HG03039 (cell line): ENCODE measurements at regions not wholly inside any gene's neighbourhood (a gene's known extent, or its start where the extent isn't known, plus 50 kb on each side); places are given as distances from the start of the nearest gene placed in this dataset.
"Not testable (repeated sequence)": the region's sequence is repeated elsewhere in the genome, so short reads cannot be mapped to it uniquely, and the experiment has no call there.

Source experiments
- ATAC-seq: cut with Tn5 transposase; IDR thresholded peaks from one replicate; pipeline ENCODE4 v1.9.1; 2021; ENCODE audit warnings: mild to moderate bottlenecking, moderate library complexity; ENCODE audit not compliant: unreplicated experiment

DNA sequence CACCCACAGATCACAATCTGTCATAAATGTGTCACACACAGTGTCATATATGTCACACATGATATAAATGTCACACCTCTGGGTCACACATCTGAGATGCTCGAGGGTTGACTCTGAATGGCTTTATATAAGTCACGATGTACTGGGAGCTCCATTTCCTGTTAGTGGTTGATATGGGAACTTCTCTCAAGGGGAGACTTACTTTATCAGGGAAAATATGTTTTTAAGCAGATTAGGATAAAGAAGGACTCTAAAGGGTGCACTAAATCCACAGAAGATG is 83.9 kb upstream of the MEF2A start:
- no peak for ATAC-seq

DNA sequence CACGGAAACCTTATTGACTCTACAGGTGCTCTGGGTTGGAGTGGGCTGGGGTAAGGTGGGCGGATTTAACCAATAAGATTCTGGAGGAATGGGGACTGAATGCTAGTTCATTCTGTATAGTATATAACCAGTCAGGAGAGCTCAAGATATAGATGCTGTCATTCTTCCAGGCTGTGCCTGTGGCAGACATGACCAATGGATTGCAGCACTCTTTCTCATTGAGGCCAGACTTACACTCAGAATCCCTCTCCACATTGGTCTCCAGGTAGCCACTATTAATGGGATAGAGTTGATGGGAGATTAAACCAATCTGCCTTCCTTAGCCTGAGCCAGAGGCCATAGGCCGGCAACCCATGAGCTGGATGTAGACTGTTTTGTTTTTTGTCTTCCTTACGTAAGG is 82.8 kb upstream of the MEF2A start:
- ATAC-seq: no peak

DNA sequence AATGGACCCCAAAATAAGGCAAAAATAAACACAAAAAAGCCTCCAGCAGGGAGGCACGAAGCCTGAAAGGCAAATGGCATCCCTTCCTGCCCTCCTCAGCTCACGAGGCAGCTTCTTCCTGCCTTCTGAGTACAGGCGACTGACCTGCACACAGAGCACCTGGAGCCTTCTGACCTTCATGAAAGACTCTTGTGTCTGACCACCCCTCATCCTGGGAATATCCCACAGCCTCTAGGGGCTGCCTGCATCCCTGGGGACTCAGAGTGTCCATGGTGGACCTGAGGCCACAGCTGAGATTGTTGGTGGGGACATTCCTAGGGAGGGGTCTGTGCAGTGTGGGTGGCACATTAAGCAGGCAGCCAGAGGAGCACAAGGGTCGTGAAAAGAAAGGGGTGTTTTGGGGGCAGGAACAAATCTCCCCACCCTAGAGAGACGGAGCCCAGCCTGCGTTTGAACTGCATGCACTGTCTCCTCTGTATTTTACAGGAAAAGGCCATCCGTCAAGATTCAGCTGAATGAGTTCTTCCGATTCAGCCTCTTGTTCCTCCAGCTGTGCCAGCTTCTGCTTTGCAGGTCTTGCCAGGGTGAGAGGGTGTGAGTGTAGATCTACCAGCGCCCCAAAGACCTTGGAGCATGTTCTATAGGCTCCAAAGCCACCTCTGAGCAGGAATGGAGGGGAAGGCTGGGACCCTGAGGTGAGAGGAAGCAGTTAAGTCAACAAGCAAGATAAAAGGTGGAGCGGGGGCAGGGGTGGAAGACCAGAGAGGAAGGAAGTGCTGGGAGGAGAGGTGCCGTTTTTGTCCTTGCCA is 80.4 kb upstream of the MEF2A start:
- no peak for ATAC-seq

DNA sequence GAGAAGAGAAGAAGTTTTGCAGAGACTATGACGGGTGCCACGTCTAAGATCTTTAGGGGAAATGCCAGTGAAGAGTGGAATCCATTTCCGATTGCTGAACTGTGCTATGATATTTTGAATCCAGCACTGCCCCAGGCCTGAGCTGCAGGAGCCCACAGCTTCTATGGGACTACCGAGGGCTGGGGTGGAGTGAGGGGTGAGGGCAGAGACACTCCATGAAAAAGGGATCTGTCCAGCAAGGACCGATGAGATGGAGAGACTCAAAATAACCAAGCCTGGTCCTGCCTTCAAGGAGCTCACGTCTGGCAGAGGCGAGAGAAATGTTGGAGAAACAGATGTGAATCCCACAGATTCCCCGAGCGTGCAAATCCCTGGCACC is 79.8 kb upstream of the MEF2A start:
- no peak for ATAC-seq

DNA sequence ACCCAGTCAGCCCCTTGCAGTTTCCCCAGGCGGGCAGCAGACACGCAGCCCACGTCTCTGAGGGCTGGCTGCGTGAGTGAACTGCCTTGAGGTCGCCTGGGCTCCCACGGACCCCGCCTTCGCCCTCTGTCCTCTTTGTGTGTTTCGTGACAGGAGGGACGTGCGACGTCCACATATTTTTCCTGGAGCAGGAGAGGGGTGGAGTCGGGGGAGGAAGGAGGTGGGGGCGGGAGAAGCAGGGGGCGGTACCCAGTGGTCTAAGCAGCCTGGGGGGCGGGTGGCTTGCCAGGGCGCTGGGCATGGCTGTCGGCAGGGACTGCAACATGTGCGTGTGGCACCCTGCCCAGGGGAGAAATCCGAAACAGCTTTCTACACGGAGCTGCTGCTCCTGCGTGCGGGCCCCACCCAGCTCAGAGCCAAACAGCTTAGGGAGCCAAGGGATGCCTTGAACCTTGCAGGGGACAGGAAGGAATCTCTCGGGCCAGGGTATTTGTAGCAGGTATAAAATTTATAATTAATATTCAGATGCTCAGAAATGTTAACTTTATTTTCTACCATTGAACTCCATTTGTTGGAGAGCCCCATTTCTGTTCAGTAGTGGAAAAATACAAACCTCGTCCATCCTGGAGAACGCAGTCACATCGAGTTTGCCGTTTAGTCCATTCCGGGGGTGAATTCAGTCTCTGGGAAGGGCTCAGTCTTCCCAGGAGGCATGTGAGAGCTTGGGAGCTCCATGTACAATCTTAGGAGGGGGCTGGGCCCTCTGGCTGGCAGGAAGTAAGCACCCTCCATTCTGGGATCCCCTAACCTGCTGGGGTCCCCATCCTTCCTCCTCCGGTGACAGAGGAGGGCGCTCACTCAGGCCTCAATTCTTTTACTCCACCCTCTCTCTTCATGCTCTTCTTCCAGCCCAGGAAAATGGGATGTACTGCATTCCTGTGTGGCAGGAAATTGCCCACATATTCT is 79.1 kb upstream of the MEF2A start:
- ATAC-seq: no peak

DNA sequence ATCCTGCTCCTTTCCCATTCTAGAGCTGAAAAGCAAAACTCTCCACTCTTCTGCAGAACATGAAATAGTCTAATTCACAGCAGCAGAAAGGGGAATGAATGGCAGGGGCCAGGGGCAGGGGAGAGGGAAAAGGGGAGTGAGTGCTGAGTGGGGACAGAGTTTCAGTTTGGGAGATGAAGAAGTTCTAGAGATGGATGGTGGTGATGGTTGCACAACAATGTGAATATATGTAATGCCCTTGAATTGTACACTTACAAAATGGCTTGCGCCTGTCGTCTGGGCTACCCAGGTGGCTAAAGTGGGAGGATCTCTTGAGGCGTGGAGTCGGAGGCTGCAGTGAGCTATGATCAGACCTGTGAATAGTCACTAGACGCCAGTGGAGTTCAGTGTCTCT is 78.5 kb upstream of the MEF2A start:
- no peak for ATAC-seq

DNA sequence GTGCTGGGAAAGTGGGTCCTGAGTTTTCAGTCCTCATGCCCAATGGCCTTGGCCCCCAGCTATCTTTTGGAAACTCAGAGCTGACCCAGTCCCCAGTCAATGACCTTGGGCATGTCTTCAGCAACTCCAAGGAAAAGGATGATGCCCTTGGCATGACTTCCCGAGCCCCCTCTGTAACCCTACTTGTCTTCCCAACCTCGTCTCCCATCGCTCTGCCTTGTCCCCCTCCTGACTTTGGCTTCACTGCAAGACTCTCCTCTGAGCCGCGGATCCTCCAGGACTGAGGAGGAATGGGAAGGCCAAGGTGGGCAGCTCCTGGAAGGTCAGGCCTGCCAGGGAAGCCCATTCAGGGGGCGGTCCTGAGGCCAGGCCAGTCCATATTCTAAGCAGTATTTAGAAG is 73.5 kb upstream of the MEF2A start:
- ATAC-seq: no peak

DNA sequence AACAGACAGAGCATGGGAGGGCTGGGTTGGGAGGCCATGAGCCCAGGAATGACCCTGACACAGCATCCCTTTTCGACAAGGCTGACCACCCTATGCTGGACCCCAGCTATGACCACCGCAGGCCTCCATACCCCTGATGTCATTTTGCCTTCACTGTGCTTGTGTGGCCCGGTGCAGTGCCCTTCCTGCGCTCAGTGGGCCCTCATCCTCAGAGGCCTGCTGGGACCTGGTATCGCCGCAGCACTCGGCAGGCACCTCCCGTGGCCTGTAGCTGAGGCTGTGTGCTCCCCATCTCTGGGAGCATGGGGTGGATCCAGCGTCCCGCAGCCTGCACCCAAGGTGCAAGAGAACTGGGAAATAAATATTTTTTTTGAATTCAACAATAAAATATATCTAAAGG is 73.1 kb upstream of the MEF2A start:
- ATAC-seq: no peak

DNA sequence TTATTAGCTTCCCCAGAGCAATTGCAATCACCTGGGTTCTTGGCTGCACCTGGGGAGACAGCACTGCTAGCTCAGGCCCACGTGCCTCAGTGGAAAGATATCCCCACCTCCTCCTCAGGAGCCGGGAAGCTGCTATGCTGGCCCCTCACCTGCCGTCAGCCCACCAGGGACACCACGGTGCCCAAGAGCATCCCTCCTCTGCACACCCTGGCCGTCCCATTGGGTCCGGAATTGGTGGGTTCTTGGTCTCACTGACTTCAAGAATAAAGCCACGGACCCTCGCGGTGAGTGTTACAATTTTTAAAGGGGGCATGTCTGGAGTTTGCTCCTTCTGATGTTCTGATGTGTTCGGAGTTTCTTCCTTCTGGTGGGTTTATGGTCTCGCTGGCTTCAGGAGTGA is 72.3 kb upstream of the MEF2A start:
- no peak for ATAC-seq

DNA sequence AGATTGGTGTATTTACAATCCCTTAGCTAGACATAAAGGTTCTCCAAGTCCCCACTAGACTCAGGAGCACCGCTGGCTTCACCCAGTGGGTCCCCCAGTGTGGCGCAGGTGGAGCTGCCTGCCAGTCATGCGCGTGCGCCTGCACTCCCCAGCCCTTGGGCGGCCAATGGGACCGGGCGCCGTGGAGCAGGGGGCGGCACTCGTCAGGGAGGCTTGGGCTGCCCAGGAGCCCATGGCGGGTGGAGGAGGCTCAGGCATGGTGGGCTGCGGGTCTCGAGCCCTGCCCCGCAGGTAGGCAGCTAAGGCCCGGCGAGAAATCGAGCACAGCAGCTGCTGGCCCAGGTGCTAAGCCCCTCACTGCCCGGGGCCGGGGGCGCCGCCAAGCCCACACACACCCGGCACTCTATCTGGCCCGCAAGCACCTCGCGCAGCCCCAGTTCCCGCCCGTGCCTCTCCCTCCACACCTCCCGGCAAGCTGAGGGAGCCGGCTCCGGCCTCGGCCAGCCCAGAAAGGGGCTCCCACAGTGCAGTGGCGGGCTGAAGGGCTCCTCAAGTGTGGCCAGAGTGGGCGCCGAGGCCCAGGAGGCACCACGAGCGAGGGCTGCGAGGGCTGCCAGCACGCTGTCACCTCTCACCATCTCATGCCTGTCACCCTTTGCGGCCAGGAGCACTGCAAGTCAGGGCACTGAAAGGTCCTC is 71.1 kb upstream of the MEF2A start:
- ATAC-seq: not testable (repeated sequence)

DNA sequence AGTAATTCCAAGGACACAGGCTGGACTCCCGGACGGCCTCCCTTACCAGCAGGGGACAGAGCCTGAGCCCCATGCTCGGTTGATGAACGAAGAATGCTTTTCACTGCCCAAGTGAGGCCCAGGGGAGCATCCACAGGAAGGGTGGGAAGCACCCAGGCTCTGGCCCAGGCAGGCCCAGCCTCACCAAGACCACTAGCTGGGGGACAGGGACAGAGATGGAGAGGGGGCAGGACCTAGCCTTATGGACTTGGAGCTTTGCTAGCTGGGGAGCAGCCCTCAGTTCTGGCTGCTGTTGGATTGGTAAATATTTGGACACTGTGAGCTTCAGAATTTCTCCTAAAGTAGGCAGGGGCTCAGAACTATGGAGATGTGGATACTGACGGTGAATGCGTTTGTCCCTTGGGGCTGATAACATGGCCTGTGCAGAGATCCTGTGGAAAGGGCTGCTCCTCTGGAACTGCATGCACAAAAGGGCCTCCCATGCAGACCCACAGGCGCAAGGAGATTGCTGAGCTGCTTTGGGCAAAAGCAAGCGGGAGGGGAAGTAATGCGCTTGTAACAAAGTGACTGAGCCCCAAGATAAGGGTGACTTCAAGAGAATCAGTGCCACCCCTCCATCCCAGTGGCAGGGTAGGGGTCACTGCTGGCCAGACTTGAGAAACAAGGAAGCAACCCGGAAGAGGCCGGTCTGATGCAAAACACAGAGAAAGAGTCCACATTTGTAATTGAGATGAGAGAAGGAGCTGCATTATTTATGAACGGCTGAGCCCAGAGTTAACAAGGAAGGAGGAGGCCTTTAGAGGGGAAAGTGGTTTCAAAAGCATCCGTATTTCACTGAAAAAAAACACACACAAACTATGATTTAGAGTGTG is 70.1 kb upstream of the MEF2A start:
- ATAC-seq: no peak

DNA sequence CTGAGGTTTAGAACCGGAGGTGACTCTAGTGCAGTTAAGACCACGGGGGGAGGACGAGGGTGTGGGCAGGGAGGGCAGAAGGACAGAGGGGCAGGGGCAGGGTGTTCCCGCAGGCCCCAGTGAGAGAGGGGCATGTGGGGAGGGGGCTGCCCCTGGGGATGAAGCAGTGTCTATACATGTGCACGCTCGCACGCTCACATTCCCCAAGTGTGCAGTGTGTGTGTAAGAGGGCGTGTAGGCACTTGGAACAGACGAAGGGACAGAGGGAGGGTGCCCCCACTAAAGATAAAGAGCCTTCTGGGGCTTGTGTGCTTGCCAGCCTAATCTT is 69.5 kb upstream of the MEF2A start:
- ATAC-seq: no peak

DNA sequence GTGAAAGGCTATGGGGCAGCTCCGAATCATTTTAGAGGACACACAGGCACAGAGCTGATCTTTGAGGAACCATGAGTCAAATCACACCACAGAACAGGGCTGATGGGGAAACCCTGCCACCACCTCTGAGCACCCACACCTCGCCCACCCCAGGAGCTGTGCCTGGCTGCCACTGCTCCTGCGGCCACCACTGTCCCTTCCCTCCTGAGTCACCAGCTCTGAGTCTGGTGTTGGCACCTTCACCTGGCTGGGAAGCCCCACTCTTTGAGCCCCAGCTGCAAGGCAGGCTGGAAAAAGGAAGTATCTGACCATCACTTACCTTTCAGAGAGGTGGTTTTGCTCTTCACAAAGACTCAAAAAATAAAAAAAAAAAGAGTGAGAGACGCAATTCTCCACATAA is 63.6 kb upstream of the MEF2A start:
- peak; percentile 52 for ATAC-seq

DNA sequence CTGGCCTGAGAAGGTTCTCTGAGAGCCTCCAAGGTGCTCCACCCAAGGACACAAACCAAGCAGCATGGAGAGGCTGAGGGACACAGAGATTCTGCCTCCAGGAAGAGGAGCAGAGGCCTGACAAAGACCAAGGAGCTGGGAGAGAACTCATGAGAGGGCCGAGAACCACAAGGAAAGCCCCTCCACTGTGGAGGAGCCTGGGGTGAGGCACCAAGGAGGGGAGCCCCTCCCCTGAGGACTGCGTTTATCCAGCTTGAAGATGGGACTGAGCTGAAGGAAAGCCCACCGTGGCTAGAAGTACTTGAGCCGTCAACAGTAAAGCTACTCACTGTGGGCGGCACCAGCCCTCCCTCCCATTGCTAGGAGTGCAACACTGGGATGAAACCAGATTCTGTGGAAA is 63.1 kb upstream of the MEF2A start:
- peak; percentile 13 for ATAC-seq

DNA sequence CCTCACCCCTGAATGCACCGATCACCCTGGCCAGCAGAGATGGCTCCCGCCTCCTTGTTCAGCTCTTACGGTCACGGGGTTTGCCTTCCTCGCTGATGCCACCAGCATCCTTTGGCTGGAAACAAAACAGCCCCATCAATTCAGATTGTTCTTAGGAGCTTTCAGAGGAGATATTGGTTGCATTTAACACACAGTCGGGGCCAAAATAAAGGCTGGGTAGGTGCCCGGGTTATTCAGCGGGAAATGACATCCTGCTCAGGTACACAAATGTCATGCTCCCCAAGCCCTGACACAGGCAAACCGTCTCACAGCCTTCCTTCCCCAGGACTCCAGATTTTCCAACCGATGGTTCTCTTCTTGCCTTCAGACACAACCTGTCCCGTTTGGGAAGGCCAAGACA is 62.4 kb upstream of the MEF2A start:
- ATAC-seq: no peak

DNA sequence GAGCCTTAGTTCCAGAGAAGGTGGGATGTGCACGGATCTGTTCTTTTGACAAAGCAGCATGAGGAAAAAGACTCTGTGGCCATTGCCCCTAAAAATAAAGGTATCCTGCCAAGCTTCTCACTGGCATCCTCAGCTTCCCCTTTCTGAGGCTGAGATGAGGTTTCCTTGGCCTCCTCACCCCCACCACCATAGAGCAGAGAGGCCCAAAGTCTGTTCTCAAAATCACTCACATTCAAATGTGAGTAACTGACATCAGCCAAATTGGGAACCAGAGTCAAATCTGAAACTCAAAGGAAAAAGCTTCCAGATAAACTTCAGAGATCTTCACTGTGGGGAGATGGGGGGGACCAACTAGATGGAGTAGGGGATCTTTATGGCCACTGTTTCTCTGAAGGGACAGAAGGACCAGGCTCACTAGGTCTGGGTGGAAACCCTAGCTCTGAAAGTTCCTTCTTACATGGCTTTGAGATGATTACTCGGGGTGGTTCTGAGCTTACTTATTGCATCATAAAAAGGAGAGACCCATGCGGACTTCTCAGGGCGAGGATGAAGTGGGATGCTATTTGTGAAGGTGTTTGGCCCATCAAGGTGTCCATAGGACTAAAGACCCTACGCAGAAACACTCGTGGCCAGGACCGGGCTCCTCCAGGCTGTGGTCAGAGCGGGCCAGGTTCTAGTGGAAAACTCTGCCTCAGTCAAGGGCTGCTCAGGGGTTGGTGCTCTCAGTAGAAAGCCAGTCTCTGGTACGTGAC is 61.5 kb upstream of the MEF2A start:
- ATAC-seq: no peak

DNA sequence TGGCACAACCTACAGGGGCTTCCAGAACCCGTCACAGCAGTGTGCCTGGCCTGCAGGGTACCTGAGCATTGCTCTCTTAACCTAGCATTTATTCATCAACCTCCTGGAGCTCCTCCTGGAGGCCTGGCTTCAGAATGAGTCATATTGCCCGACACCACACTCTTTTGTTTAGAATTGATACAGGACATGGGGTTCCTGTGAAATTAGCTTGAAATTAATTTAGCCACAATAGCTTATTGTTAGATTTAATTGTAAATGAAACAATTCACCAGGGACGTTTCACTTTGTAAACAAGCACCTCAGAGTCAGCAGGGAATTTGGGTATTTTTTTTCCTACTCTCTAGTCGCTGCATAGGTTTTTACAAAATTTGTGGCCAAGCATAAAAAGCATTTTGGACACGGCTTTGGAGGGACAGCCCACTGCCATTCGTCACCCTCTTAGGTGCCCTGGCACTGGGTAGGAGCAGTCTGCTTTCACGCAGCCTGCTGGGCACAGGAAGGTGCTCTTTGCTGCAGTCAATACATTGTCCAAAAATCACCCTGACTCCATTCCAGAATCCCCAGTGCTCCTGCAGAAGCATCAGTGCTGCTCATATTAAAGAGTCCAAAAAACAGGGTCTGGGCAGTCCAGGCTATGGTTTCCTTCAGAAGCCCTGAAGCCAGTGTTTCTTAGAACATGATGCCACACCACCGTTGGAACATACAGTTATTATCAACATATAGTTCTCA is 60.8 kb upstream of the MEF2A start:
- ATAC-seq: no peak

DNA sequence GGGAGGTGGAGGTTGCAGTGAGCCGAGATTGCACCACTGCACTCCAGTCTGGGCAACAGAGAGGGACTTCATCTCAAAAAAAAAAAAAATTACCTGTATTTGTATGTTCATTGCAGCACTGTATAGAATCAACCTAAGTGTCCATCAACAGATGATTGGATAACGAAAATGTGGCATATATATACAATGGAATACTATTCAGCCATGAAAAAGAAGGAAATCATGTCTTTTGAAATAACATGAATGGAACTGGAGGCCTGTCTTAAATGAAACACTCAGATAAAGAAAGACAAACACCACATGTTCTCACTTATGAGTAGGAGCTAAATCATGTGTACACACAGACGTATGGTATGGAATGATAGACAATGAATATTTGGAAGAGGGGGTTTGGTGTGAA is 59.4 kb upstream of the MEF2A start:
- ATAC-seq: no peak

DNA sequence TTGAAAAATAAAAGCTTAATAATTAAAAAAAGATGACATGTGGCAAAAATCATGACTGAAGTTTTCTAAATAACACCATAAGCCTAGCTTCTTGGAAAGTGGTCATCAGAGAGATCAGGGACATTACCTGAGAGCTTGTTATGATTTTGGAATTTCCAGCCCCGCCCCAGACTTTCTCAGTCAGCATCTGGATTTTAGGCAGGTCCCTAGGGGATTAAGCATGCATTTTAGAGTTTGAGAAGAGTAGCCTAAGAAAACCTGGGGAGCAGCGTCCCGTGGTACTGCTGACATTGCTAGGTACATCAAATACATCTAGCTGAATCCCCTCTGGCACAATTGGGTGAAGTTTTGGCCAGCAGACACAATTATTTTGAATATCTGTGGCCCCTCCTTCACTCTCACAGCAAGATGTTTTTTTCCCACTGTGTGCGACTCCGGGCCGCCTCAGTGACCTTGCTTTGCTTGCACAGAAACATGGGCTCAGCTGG is 58.7 kb upstream of the MEF2A start:
- ATAC-seq: no peak
